ENCODE measurements at regions not wholly inside any gene's neighbourhood (a gene's known extent, or its start where the extent isn't known, plus 50 kb on each side); places are given as distances from the start of the nearest gene placed in this dataset.
"Not testable (repeated sequence)": the region's sequence is repeated elsewhere in the genome, so short reads cannot be mapped to it uniquely, and the experiment has no call there.

DNA sequence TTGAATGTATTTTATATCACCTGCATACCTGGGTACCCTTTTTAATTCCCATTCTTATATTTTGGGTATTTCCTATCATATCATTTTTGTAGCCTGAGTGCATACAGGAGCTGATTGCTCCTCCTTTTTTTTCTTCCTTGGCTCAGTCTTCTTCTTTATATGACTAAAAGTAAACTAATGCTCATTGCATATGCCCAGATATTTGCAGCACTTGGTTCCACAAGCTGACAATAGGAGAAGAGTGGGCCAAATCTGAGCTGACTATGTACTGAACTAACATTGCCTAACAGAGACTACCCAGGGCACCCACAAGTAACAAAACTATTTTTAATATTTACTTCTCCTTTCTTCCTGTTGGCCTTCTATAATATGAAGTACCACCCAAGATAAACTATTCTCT, 131.7 kb upstream of the SPOPL start:
- Histone ChIP-seq H3K4me3 (ENCODE audit: low read depth, low read length) (no peak overlapping the region), H3K36me3 (ENCODE audit: control insufficient read depth, insufficient read depth, low read length) (no peaks in the 10 kb centered on the region), H3K27me3 (ENCODE audit: control insufficient read depth, insufficient read depth, low read length) (no peaks in the 10 kb centered on the region)
- TF ChIP-seq, protein P1, sequence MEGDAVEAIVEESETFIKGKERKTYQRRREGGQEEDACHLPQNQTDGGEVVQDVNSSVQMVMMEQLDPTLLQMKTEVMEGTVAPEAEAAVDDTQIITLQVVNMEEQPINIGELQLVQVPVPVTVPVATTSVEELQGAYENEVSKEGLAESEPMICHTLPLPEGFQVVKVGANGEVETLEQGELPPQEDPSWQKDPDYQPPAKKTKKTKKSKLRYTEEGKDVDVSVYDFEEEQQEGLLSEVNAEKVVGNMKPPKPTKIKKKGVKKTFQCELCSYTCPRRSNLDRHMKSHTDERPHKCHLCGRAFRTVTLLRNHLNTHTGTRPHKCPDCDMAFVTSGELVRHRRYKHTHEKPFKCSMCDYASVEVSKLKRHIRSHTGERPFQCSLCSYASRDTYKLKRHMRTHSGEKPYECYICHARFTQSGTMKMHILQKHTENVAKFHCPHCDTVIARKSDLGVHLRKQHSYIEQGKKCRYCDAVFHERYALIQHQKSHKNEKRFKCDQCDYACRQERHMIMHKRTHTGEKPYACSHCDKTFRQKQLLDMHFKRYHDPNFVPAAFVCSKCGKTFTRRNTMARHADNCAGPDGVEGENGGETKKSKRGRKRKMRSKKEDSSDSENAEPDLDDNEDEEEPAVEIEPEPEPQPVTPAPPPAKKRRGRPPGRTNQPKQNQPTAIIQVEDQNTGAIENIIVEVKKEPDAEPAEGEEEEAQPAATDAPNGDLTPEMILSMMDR (IDR thresholded peaks at IDR 0.05; ENCODE audit: insufficient read depth, low read depth, low read length), result no peak
- ChIA-PET POLR2A (no interaction called here), CTCF (interaction anchor here (1.5 kb wide), 1 partner anchor 457 kb away, joined by 4 read pairs; no protein-coding TSS in a partner anchor)
- DNase-seq (ENCODE audit: low read depth), result no peak

DNA sequence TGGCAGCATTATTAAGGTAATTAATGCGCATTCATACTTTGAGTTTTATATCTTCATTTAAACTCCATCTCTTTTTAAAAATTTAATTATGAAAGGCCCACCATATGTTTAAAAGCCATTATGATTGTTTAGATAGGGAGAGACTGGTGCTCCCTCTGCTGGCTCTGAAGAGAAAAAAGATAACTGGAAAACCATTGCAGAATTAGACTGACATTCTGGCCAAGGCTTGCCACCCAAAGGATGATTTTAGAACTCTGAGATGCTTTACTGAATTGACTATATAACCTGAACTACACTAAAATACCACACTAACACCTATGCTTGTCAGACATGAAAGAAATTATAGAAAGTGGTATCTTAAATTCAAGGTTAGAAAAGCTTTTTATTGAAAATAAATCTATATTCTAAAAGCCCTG, 127.6 kb upstream of the SPOPL start:
- ChIA-PET CTCF (interaction anchor here (0.7 to 2.3 kb wide), 6 partner anchors 8 to 465 kb away, joined by 3 to 11 read pairs (median 4); no protein-coding TSS in a partner anchor), POLR2A (no interaction called here)
- Histone ChIP-seq H3K4me3 (ENCODE audit: low read depth, low read length) (no peak overlapping the region), H3K36me3 (ENCODE audit: control insufficient read depth, insufficient read depth, low read length) (no peaks in the 10 kb centered on the region), H3K27me3 (ENCODE audit: control insufficient read depth, insufficient read depth, low read length) (no peaks in the 10 kb centered on the region)
- TF ChIP-seq, protein P1 (IDR thresholded peaks at IDR 0.05; ENCODE audit: insufficient read depth, low read depth, low read length), result peak; percentile 75
- no peak for DNase-seq (ENCODE audit: low read depth)

DNA sequence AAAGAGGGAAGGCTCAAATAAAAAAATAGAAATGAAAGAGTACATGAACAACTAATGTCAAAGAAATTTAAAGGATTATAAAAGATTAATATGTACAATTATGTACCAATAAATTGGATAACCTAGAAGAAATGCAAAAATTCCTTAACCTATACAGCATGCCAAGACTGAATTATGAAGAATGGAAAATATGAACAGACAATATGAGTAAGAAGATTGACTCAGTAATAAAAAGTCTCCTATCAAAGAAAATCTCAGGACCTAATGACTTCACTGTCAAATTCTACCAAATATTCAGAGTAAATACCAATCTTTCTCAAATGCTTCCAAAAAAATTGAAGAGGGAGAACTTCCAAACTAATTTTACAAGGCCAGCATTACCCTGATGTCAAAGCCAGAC, 120.2 kb upstream of the SPOPL start:
- Histone ChIP-seq H3K4me3 (ENCODE audit: low read depth, low read length) (no peak overlapping the region), H3K36me3 (ENCODE audit: control insufficient read depth, insufficient read depth, low read length) (no peaks in the 10 kb centered on the region), H3K27me3 (ENCODE audit: control insufficient read depth, insufficient read depth, low read length) (no peaks in the 10 kb centered on the region)
- DNase-seq (ENCODE audit: low read depth), result no peak
- TF ChIP-seq, protein P1 (IDR thresholded peaks at IDR 0.05; ENCODE audit: insufficient read depth, low read depth, low read length), result no peak
- ChIA-PET CTCF (no interaction called here), POLR2A (no interaction called here)

DNA sequence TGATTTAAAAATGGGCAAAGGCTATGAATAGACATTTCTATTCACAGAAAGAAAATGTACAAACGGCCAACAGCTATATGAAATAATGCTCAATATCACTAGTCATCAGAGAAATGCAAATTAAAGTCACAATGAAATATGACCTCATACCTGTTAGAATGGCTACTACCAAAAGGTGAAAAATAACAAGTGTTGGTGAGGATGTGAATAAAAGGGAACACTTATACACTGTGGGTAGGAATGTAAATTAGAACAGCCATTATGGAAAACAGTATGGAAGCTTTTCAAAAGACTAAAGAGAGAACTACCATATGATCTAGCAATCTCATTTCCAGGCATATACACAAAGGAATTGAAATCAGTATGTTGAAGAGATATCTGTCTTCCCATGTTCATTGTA, 118.9 kb upstream of the SPOPL start:
- Histone ChIP-seq H3K4me3 (ENCODE audit: low read depth, low read length) (no peak overlapping the region), H3K36me3 (ENCODE audit: control insufficient read depth, insufficient read depth, low read length) (no peaks in the 10 kb centered on the region), H3K27me3 (ENCODE audit: control insufficient read depth, insufficient read depth, low read length) (no peaks in the 10 kb centered on the region)
- POLR2A ChIA-PET, result no interaction called here
- TF ChIP-seq, protein P1 (IDR thresholded peaks at IDR 0.05; ENCODE audit: insufficient read depth, low read depth, low read length), result no peak
- CTCF ChIA-PET, result interaction anchor here (2.6 kb wide), 1 partner anchor 9 kb away, joined by 11 read pairs; no protein-coding TSS in a partner anchor
- no peak for DNase-seq (ENCODE audit: low read depth)

DNA sequence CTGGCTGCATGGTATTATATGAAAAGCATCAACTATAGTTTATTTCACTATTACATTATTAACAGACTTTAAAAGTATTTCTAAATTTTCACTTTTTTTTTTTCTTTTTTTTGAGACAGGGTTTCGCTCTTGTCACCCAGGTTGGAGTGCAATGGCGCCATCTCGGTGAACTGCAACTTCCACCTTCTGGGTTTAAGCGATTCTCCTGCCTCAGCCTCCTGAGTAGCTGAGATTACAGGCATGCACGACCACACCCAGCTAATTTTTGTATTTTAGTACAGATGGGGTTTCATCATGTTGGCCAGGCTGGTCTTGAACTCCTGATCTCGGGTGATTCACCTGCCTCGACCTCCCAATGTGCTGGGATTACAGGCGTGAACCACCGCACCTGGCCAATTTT, 115.4 kb upstream of the SPOPL start:
- CTCF ChIA-PET; POLR2A ChIA-PET; DNase-seq (ENCODE audit: low read depth); H3K4me3 ChIP-seq (ENCODE audit: low read depth, low read length); H3K36me3 ChIP-seq (ENCODE audit: control insufficient read depth, insufficient read depth, low read length); H3K27me3 ChIP-seq (ENCODE audit: control insufficient read depth, insufficient read depth, low read length): not testable (repeated sequence)

DNA sequence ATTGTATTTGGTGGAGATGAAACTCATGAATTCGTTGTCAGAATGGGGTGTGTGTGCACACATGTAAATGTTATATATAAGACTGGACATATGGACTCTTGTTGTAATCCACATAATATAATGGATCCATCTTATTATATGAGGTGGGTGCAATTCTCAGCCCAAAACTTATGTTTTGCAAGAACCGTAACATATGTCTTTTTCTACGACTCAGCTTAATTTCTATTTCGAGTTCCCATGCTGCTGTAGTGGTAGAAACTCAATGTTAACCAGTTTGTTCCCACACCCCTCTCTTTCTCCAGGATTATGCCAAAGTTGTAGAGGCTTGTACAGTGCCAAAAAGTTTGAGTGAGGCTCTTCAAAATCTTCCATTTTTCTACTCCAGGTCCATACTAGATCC, 112.5 kb upstream of the SPOPL start:
- CTCF ChIA-PET, result interaction anchor here (2.2 kb wide), 1 partner anchor 10 kb away, joined by 5 read pairs; no protein-coding TSS in a partner anchor
- TF ChIP-seq, protein P1 (IDR thresholded peaks at IDR 0.05; ENCODE audit: insufficient read depth, low read depth, low read length), result no peak
- DNase-seq (ENCODE audit: low read depth), result no peak
- Histone ChIP-seq H3K27me3 (ENCODE audit: control insufficient read depth, insufficient read depth, low read length) (no peaks in the 10 kb centered on the region), H3K36me3 (ENCODE audit: control insufficient read depth, insufficient read depth, low read length) (no peaks in the 10 kb centered on the region), H3K4me3 (ENCODE audit: low read depth, low read length) (no peak overlapping the region)
- POLR2A ChIA-PET, result no interaction called here

All from BJ (cell line).